Heart left ventricle (tissue), 16 donors: ENCODE measurements at regions not wholly inside any gene's neighbourhood (a gene's known extent, or its start where the extent isn't known, plus 50 kb on each side); places are given as distances from the start of the nearest gene placed in this dataset.

ENCODE experiments used
- ATAC-seq, 4 donors: fragments of 200-7000 bp; cut with Tn5 transposase; one replicate each; pipeline ENCODE4 v1.9.1; 2020 to 2022; ENCODE audit warnings: moderate library complexity in 4 of 4, mild to moderate bottlenecking in 3 of 4, moderate number of reproducible peaks in 1 of 4
- DNase-seq, 5 donors: peaks; one replicate each; pipeline ENCODE4 v3.0.0-alpha.2; 2020
- H3K27ac ChIP-seq, 12 donors: fragments of 200-600 bp; sonication (generic) in 4 of 12; one replicate each; pipeline versions ENCODE4 v1.5.0 to v1.8.0; 2016 to 2022; ENCODE audit warnings: mild to moderate bottlenecking in 2 of 12
- H3K27me3 ChIP-seq, 9 donors: fragments of 200-600 bp; sonication (generic) in 2 of 9; one replicate each; pipeline versions ENCODE4 v1.5.1 to v1.8.0; 2016 to 2022; ENCODE audit warnings: mild to moderate bottlenecking in 3 of 9
- H3K36me3 ChIP-seq, 9 donors: fragments of 200-600 bp; sonication (generic) in 2 of 9; one replicate each; pipeline versions ENCODE4 v1.5.0 to v1.8.0; 2018 to 2022; ENCODE audit warnings: mild to moderate bottlenecking in 2 of 9
- H3K4me1 ChIP-seq, 12 donors: fragments of 200-600 bp; sonication (generic) in 4 of 12; one replicate each; pipeline versions ENCODE4 v1.5.0 to v1.8.0; 2016 to 2022; ENCODE audit warnings: mild to moderate bottlenecking in 3 of 12
- H3K4me3 ChIP-seq, 12 donors: fragments of 200-600 bp; sonication (generic) in 4 of 12; one replicate each; pipeline versions ENCODE4 v1.5.0 to v1.8.0; 2017 to 2022; ENCODE audit warnings: mild to moderate bottlenecking in 9 of 12, moderate library complexity in 4 of 12
- H3K9me3 ChIP-seq, 12 donors: fragments of 200-600 bp; sonication (generic) in 4 of 12; one replicate each; pipeline versions ENCODE4 v1.5.0 to v1.8.0; 2016 to 2022; ENCODE audit warnings: mild to moderate bottlenecking in 1 of 12
- POLR2A ChIP-seq, 2 donors: fragments of 450-650 bp; IDR thresholded peaks; one replicate each; pipeline ENCODE4 v1.6.1; 2017; ENCODE audit warnings: antibody characterized with exemption in 2 of 2, mild to moderate bottlenecking in 2 of 2, moderate library complexity in 2 of 2
- WGBS, 4 donors: extraction: QIAGEN DNeasy Blood & Tissue Kit in 2 of 4; methylation state at CpG; one replicate each; pipeline versions ENCODE4 v1.1.5 to v1.1.7; 2013 to 2018; 5-methylcytosine and 5-hydroxymethylcytosine counted together
- intact Hi-C, 10 donors: fragments of 100-400 bp; cut with DNase I; formaldehyde crosslinking; loops; one replicate each; pipeline versions ENCODE4 v1.11.1 to v1.14.2; 2022
- TF ChIP-seq, protein P1 (sequence below), 12 donors: fragments of 200-600 bp; sonication (generic) in 4 of 12; IDR thresholded peaks; one replicate each; pipeline versions ENCODE4 v1.5.0 to v1.8.0; 2018 to 2022; ENCODE audit warnings: antibody characterized with exemption in 12 of 12, mild to moderate bottlenecking in 5 of 12
- donor health status: ischemic (EF 13 %, LVEDD 7.1; RV severe dilation, severe dysfunction).
- donor health status: healthy with polysubstance abuse.
- donor health status: DM: no; HTN: yes; CAD: no.
- donor health status: DM: no; HTN: no; CAD: no.
- donor health status: ischemic (EF 25% LVEDD 6.9; RV normal size, moderate dysfunction).
- donor health status: ischemic (EF 25% LVEDD 5.7; RV mildly dilated, moderate dysfunction).
- donor health status: healthy.
- donor health status: DM: yes; HTN: yes; CAD: no.
- donor health status: ischemic (EF 35%, LVEDD 5.7; RV mildly dilated, moderate dysfunction).
- donor health status: nonischemic (EF 11% LVEDD 7.7; RV severe dilation, severe dysfunction).
- donor health status: DM: yes; HTN: yes; CAD: no.
- donor health status: PGD.
- donor health status: ischemic (EF 29% LVEDD 5.4; RV normal size, mild dysfunction).
- donor health status: nonischemic (EF 23%, LVEDD 6.1; RV moderate dilation, normal function).

DNA sequence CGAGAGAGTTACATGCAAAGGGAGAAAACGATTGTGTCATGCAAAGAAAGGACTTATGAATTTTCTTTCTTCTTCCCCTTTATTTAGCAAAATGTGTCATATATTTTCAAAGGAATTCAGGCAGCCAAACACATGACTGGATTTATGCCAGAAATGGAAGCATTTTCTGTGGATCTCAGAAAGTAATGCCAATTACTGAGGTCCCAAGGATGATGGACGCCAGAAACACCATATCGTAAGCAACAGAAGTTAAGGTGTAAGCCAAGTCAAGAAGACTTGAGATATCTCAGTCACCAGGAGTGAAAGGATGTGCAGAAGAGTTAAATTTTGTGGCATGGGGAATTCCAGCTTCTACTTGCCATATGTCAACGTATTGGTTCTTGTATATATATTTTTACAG is 255.1 kb downstream of the GBA3 start:
- Histone ChIP-seq H3K27ac (no peak overlapping the region), H3K36me3 (no peaks in the 10 kb centered on the region), H3K27me3 (no peaks in the 10 kb centered on the region), H3K9me3 (no peaks in the 10 kb centered on the region), H3K4me1 (no peaks in the 10 kb centered on the region), H3K4me3 (no peak overlapping the region)
- WGBS, 4 donors: 81 to 85% (median 83%) methylated on average over 5 of the region's 5 CpGs
- TF ChIP-seq POLR2A (IDR thresholded peaks at IDR 0.05): no peak
- TF ChIP-seq, protein P1, sequence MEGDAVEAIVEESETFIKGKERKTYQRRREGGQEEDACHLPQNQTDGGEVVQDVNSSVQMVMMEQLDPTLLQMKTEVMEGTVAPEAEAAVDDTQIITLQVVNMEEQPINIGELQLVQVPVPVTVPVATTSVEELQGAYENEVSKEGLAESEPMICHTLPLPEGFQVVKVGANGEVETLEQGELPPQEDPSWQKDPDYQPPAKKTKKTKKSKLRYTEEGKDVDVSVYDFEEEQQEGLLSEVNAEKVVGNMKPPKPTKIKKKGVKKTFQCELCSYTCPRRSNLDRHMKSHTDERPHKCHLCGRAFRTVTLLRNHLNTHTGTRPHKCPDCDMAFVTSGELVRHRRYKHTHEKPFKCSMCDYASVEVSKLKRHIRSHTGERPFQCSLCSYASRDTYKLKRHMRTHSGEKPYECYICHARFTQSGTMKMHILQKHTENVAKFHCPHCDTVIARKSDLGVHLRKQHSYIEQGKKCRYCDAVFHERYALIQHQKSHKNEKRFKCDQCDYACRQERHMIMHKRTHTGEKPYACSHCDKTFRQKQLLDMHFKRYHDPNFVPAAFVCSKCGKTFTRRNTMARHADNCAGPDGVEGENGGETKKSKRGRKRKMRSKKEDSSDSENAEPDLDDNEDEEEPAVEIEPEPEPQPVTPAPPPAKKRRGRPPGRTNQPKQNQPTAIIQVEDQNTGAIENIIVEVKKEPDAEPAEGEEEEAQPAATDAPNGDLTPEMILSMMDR (IDR thresholded peaks at IDR 0.05): no peak
- DNase-seq (no peak), ATAC-seq (no peak)
- intact Hi-C loops: no loop called here

DNA sequence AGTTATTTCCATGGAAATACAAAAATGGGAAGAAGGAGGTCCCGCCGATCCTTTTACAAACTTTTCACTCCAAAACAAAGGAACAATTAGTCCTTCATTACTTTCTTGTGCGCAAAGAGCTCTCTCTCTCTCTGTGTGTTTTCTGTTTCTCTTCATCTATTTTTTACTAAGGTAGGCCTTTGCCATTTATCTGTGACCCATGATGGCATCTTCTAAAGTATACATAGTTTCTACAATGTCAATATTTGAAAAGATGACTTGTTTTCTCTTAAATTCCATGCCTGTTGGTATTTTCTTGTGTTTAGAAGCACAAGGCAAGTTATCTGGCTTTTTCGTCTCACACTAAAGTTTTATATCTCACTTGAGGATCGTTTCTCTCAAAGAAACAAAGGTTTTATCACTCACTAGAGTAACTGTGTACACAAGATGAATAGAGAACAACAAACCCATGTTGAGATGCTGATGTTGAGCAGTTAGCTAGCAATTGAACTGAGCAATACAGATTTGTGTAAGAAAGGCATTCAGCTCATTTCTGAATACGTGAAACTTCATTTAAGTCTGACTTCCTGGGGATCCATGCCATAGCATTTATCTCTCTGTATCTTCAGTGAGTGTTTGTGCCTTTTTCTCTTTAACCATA is 250.3 kb downstream of the GBA3 start:
- Histone ChIP-seq H3K9me3 (no peaks in the 10 kb centered on the region), H3K27me3 (no peaks in the 10 kb centered on the region), H3K27ac (no peak overlapping the region), H3K36me3 (no peaks in the 10 kb centered on the region), H3K4me3 (no peak overlapping the region), H3K4me1 (no peaks in the 10 kb centered on the region)
- no peak for ATAC-seq
- DNase-seq: no peak
- WGBS, 4 donors: 70 to 75% (median 71%) methylated on average over 6 of the region's 6 CpGs
- TF ChIP-seq, protein P1 (IDR thresholded peaks at IDR 0.05): no peak
- no peak for TF ChIP-seq POLR2A (IDR thresholded peaks at IDR 0.05)
- intact Hi-C loops: no loop called here

DNA sequence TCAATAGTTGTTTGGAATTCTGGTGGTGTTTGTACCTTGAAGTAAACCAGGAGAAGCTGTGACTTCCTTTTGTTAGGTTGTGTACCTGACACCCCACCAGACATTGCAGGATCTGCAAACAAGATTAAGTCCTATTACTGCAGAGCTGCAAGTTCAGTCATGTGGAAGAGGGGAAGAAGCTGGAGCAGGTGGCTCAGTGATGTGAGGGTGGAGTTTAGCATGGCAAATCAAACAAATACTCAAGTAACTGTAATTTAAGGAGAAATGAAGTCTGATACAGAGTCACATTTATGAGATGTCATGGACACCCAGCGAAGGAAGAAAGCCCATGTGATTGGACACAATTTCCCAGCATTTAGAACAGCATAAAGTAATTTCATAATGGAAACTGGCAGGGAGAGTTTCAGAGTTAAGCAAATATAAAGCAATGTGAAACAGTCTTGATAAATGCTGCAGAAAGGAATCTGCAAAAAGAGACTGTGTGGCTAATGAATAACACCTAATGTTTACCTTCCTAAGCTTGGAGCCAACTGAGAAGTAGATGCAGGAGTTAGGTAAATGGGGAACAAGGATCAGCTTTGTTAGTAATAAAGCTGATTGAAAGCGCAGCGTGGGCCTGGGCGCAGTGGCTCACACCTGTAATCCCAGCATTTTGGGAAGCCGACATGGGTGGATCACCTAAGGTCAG is 249.1 kb downstream of the GBA3 start:
- TF ChIP-seq POLR2A (IDR thresholded peaks at IDR 0.05): no peak
- TF ChIP-seq, protein P1 (IDR thresholded peaks at IDR 0.05): no peak
- H3K4me3 ChIP-seq: no peak overlapping the region
- ATAC-seq (no peak), DNase-seq (no peak)
- no peak overlapping the region for H3K27ac ChIP-seq
- intact Hi-C loops: no loop called here
- H3K27me3 ChIP-seq: no peaks in the 10 kb centered on the region
- H3K4me1 ChIP-seq: no peaks in the 10 kb centered on the region
- peaks cover 0 to 2% (median 0%) of the 10 kb centered on the region in 12 donors for H3K9me3 ChIP-seq
- no peaks in the 10 kb centered on the region for H3K36me3 ChIP-seq
- WGBS, 4 donors: 87 to 96% (median 91%) methylated on average over 5 of the region's 5 CpGs

DNA sequence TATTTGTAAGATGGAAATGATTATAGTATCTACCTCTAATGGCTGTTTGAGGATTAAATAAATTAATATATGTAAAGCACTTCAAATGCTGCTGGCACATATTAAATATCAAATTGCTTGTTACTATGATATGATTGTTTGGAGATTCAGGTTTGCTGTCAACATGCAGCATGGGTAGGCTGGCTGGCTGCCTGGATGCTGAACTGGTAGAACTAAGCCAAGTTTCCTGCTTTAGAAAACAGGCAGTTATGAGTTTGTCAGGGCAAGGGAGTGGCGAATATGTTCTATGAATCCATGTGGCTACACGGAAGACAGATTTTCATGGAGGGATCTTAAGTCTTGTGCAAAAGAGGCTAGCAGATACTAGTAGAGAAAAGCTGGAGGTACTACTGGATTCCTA is 239.6 kb downstream of the GBA3 start:
- no peaks in the 10 kb centered on the region for H3K27me3 ChIP-seq
- H3K4me3 ChIP-seq: no peak overlapping the region
- H3K36me3 ChIP-seq: no peaks in the 10 kb centered on the region
- no peak overlapping the region for H3K27ac ChIP-seq
- DNase-seq (peak in 1 of 5 donors; percentile 32), ATAC-seq (no peak)
- intact Hi-C loops: no loop called here
- 70 to 84% (median 76%) methylated on average over 2 of the region's 2 CpGs for WGBS, 4 donors
- TF ChIP-seq, protein P1 (IDR thresholded peaks at IDR 0.05): no peak
- TF ChIP-seq POLR2A (IDR thresholded peaks at IDR 0.05): no peak
- H3K4me1 ChIP-seq: no peaks in the 10 kb centered on the region
- H3K9me3 ChIP-seq: peaks cover 0 to 10% (median 0%) of the 10 kb centered on the region in 12 donors
